Amniotic stem cell (primary cell): ENCODE measurements at regions not wholly inside any gene's neighbourhood (a gene's known extent, or its start where the extent isn't known, plus 50 kb on each side); places are given as distances from the start of the nearest gene placed in this dataset.
A peak's percentile ranks its signal among the peaks of the same experiment; 100 is the strongest.
"Not testable (repeated sequence)": the region's sequence is repeated elsewhere in the genome, so short reads cannot be mapped to it uniquely, and the experiment has no call there.

Experiments used
- DNase-seq: peaks from one replicate; lab custom pipeline; 2025; lab: John Stamatoyannopoulos, UW

DNA sequence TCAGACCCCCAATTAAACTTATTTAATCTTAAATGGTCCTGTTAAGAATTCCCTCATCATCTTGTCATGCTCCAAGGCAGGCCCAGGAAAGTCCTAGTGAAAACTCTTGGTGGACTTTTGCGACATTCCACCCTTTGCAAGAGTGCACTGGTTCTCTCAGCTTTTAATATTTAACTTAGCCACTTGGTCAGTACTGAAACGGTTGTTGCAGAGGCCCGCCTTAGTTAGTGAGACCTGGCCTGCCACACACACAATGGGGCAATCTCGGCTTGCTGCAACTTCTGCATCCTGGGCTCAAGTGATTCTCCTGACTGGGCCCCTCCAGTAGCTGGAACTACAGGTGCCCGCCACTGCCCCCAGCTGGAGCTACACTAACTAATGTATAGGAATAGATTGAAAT is 1366.0 kb downstream of the UQCRFS1 start:
- DNase-seq = no peak

DNA sequence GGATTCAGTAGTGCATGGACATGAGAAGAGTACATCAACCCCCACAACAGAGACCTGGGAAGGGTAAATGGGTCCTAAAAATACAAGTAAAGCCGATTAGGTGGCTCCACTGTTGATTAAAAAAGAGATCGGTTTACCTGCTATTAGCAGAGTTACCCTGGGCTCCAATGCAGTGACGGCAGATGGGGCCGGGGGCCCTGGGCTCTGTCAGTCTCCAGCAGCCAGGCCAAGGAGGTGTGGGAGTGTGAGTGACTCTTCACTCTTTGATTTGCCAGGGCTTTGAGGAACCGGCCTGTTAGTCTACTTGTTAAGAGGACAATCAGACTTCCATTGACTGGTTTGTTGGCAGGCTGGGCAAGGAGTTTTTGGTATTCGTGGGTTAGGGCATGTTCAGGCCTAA is 1368.7 kb downstream of the UQCRFS1 start:
- DNase-seq = no peak

DNA sequence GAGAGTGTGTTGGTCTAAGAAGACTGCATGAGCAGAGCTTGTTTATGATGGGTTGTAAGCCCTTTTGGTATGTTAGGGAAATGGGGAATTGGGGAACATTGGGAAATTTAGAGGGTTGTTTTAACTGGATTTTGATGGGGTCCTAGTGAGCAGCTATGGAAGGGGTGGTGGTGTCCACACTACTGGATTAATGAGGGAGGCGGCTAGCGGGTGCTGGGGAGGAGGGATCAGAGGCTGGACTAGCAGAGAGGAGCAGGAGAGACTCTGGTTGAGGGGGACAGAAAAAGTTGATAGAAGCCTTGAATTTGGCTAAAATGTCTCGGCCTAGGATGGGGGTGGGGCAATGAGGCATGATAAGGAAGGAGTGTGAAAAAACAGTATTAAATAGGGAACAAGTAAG is 1369.1 kb downstream of the UQCRFS1 start:
- DNase-seq = no peak

DNA sequence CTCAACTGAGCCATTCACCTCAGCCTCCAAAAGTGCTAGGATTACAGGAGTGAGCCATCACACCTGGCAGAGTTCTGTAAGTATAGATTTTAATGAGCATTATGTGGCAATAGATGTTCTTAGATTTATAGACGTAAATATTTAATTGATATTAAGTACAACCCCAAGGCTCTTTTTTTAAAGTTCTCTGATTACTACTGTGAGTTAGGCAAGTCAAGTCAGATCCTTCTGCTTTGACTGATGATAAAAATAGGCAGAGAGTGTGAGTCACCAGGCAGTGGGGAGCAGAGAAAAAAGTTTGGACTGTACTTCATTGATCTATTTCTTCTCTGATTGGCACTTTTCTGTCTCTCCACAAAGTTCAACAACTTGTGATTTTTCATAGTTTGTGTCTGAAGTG is 1379.9 kb downstream of the UQCRFS1 start:
- no peak for DNase-seq

DNA sequence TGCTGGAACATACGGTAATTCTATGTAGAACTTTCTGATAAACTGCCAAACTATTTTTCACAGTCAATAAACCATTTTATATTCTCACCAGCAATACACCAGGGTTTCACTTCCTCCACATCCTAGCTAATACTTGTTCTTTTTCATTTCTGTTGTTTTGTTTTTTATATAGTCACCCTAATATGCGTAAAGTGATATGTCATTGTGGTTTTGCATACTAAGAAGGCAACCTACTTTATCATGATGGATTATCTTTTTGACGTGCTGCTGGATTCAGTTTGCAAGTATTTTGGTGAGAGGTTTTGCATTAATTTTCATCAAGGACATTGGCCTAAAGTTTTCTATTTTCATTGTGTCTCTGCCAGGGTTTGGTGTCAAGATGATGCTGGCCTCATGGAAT is 1384.1 kb downstream of the UQCRFS1 start:
- no peak for DNase-seq

DNA sequence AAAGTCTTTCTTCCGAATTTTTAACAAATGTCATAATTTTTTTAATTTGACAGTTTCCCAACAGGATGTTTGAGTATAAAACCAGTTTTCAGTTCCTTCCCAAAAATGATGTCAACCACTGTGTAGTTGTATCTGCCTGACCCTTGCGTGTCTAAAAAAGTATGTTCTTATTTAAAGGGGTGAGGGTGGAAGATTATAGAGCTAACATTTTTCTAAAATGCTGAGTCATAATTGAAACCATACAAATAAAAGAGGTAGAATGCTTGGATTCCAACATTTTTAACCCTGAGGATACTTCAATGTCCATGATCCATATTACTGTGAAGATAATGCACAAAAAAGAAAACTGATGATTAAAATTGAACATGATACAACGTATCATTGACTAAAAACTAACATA is 1388.8 kb downstream of the UQCRFS1 start:
- no peak for DNase-seq

DNA sequence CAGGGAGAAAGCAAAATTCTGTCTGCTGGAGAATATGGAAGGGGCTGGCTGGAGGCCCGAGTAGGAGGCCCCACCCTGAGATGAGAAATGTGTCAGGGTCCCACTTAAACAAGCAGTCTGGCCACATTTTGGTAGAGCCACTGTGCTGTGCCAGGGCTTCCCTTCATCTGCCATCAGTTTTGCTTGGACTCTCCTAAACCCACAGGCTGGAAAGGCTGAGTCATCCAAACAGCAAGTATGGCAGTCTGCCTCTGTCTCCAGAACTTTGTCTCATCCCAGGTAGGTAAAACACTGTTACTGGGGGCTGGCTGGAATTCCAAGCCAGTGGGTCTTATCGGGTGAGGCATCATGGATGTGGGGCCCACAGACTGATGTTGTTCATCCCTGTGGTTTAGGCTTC is 1390.6 kb downstream of the UQCRFS1 start:
- no peak for DNase-seq

DNA sequence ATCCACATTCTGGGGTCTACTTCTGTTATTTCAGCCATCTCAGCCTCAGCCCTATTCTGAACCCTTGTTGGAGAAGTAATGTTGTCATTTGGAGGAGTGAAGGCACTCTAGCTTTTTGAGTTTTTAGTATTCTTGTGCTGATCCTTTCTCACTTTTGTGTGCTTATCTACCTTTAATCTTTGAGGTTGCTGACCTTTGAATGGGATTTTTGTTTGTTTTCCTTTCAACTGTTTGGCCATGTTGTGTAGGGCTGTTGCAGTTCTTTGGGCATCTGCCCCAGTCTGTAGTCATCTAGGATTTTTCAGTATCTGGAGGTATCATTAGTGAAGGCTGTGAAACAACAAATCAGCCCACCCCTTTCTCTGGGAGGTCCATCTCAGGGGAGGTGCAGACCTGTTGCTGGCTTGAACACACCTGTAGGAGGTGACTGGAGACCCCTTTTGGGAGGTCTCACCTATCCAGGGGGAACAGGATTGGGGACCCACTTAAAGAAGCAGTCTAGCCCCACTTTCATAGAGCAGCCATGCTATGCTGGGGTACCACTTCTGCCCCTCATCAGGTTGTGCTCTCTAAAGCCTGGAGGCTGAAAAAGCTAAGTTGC is 1391.4 kb downstream of the UQCRFS1 start:
- no peak for DNase-seq

DNA sequence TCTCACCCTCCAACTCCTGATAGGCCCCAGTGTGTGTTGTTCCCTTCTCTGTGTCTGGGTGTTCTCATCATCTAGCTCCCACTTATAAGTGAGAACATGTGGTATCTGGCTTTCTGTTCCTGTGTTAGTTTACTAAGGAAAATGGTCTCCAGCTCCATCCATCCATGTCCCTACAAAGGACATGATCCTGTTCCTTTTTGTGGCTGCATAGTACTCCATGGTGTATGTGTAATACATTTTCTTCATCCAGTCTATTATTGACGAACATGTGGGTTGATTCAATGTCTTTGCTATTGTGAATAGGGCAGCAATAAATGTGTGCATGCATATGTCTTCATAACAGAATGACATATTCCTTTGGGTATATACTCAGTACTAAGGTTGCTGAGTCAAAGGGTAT is 1397.0 kb downstream of the UQCRFS1 start:
- DNase-seq = no peak

DNA sequence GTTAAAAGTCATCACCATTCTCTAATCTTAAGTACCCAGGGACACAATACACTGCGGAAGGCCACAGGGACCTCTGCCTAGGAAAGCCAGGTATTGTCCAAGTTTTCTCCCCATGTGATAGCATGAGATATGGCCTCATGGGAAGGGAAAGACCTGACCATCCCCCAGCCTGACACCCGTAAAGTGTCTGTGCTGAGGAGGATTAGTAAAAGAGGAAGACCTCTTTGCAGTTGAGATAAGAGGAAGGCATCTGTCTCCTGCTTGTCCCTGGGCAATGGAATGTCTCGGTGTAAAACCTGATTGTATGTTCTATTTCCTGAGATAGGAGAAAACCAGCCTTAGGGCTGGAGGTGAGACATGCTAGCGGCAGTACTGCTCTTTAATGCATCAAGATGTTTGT is 1398.1 kb downstream of the UQCRFS1 start:
- DNase-seq = not testable (repeated sequence)

DNA sequence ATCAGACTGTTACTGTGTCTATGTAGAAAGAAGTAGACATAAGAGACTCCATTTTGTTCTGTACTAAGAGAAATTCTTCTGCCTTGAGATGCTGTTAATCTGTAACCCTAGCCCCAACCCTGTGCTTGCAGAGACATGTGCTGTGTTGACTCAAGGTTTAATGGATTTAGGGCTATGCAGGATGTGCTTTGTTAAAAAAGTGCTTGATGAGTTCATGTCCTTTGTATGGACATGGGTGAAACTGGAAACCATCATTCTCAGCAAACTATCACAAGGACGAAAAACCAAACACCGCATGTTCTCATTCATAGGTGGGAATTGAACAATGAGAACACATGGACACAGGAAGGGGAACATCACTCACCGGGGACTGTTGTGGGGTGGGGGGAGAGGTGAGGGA is 1398.7 kb downstream of the UQCRFS1 start:
- DNase-seq = not testable (repeated sequence)

DNA sequence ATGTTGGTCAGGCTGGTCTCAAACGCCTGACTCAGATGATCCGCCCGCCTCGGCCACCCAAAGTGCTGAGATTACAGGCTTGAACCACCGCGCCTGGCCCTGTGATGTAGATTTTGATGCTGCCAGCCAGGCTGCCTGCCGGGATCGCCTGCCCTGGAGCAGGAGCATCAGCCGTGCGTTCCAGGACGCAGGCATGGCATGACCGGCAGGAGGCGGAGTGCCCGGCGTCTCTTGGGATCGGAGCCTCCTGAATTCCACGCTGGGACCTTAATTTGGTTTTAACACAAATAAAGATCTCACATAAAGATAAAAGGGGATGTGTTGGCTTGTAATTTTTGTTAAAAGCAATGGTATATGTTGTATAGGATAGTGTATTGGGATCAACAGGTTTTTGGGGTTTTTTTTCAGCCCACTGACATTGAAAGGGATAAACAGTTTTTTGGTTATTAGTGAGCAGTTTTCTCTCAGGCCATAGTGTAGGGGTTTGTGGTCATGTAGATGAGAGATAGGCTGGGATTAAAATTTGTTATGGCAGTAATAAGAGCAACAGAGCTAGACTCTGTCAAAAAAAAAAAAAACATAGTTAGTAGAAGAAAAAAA is 1406.4 kb downstream of the UQCRFS1 start:
- no peak for DNase-seq

DNA sequence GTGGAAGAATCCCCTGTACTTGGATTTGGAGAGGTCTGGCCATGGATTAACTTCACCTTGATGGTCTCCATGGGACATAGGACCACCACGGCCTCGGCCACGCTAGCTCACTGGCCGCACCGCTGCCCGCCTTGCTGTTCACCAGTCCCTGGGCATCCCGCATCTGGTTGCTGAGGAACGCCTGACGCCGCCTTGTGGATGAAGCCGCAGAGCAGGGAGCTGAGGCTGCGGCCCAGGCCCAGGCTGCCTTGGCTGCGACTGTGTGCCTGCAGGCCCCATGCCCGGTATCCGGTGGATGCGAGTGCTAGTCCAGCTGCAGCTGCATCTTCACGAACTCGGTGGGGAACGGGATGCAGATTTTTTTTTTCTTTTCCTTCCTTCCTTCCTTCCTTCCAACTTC is 1407.1 kb downstream of the UQCRFS1 start:
- DNase-seq = no peak

DNA sequence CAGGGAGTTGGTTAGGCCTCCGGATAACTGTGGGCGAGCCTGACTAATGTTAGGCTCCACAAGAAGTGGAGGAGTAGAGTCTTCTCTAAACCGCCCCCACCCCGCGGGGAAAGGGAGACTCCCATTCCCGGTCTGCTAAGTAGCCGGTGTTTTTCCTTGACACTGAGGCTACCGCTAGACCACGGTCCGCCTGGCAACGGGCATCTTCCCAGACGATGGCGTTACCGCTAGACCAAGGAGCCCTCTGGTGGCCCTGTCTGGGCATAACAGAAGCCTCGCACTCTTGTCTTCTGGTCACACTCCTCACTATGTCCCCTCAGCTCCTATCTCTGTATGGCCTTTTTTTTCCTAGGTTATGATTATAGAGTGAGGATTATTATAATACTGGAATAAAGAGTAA is 1410.7 kb downstream of the UQCRFS1 start:
- not testable (repeated sequence) for DNase-seq

DNA sequence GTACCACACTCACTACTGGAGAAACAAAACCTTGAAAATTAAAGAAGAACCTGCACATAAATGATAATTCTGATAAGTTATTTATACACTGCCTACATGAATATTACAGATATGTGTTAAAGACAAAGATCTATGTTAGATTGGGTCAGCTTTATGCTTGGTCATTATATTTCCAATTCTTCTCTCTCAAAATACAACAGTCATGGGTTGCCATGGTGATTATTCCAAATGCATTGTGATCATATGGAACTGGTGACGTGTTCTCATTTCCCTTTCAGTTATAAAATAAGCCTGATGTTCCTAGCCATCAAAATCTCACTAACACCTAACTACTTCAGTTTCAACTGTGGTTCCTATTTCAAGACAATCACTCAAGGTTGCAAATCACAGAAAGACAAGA is 1416.4 kb downstream of the UQCRFS1 start:
- no peak for DNase-seq

DNA sequence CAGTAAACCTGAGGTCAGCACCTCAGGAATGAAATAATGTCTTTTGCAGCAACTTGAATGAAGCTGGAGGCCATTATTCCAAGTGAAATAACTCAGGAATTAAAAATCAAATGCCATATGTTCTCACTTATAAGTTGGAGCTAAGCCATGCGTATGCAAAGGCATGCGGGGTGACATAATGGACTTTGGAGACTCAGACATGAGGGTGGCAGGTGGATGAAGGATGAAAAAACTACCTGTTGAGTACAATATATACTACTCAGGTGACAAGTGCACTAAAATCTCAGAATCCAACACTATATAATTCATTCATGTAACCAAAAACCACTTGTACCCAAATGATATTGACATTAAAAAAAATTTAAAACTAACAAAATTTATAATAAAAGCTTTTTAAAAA is 1416.9 kb downstream of the UQCRFS1 start:
- DNase-seq = no peak

DNA sequence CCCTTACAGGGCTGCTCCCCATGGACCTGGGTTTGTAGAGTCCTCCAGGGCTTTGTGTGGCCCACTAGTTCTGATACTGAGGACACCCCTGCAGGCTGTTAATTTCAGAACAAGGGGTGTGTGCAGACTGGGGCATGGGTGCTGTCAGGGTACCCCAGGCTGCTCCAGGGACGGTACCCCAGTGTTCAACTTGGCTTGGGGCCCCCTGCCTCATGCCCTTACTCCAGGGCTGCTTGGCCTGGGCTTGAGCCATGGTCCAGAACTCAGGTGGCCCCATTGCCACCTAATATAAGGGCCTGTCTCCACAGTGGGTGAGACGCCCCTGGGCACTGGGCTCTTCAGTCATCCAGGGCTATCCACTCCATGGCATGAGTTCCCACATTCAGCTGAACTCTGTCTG is 1417.6 kb downstream of the UQCRFS1 start:
- DNase-seq = no peak

DNA sequence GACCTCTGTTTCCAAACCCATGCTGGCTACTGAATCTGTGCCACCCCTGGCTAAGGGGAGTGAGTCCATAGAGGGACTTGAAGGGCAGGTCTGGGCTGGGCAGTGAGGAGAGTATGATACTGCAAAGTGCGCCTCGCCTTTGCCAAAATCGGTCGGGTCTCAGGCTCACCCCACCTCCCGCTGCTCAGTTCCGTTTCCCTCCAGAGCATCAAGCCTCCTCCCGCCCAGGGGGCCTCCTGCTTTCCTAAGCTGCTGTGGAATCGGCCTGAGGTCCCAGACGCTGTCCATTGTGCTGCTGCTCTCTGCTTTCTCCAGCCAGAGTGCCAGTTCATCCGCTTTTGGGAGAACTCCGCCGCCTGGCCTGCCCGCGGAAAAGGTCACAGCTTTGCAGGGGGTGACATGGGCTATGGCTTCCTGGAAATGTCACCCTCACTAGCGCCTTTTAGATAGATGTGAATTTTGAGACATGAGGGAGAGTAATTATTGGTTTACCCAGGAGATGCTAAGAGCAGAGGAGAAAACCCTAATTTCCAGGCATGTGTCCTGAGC is 1418.4 kb downstream of the UQCRFS1 start:
- no peak for DNase-seq

DNA sequence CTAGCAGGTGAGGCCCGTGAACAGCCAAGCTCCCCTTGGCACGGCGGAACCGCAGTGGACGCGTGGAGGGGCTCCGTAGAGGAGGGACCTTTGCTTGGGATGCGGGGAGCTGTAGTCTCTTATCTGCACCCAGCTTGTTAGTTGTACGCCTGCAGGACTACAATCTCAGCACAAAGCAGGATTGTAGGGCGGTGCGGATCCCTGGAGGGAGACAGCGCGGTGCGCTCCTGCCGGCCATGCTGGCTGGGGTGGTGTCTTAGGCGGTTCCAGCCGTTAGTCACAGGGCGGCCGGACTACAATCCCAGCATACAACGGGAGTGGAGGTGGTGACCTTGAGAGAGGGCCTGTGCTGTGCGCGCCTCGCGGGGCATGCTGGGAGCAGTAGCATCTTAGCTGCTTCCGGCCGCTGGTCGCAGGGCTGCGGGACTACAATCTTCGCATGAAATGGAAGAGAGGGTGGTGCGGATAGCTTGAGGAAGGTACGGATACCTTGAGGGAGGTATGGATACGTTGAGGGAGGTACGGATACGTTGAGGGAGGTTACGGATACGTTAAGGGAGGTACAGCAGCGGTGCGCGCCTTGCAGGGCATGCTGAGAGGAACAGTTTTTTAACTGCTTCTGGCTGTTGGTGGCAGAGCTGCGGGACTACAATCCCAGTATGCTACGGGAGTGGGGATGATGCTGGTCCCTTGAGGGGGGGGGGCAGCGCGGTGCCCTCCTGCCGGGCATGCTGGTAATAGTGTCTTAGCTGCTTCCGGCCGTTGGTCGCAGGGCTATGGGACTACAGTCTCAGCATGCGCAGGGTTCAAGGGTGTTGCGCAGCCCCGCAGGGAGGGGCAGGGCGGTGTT is 1419.1 kb downstream of the UQCRFS1 start:
- DNase-seq = peak; percentile 92

DNA sequence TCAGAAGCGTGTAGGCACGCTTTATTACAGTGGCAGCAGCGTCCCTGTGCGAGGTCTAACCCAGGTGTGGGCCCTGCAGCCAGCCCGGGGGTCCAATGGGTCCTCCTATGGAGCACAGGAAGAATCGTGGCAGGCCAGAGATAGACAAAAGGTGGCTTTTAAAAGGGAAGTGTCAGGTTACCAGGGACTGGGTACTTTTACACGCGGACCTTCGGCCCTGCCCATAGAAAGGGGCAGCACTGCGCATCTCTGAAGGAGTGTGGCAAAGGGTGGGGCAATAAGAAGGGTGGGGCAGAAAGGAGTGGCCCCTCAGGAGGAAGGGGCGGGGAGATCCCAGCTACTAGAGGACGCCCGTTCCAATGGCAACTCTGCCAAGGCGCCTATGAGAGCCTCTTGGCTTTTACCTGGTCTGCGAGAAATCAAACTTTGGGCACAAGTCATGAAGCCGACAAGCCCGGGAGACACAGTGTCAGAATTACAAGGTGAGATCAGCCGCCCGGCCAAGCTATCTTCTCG is 1419.8 kb downstream of the UQCRFS1 start:
- DNase-seq = no peak

DNA sequence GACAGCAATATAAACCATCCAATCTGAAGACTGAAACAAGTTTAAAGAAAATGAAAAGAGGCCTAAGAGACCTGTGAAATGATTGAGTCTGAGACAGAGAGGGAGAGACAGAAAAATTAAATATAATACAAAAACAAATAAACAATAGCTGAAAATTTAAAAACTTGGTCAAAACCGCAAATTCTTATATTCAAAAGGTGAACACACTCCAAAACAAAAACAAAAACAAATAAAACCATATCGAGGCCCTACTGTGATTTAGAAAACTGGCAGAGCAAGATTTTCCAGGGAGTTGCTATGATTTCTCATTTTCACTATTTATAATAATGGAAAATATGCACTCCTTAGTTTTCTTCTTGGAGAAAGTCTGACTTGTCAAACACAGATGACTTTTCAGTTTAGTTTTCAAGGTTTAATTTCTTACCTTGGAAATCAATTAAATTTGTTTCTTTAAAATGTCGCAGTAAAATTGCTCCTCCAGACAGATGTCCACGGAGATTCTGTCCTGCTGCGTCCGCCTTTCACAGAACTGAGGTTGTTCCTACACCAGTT is 1420.3 kb downstream of the UQCRFS1 start:
- no peak for DNase-seq

DNA sequence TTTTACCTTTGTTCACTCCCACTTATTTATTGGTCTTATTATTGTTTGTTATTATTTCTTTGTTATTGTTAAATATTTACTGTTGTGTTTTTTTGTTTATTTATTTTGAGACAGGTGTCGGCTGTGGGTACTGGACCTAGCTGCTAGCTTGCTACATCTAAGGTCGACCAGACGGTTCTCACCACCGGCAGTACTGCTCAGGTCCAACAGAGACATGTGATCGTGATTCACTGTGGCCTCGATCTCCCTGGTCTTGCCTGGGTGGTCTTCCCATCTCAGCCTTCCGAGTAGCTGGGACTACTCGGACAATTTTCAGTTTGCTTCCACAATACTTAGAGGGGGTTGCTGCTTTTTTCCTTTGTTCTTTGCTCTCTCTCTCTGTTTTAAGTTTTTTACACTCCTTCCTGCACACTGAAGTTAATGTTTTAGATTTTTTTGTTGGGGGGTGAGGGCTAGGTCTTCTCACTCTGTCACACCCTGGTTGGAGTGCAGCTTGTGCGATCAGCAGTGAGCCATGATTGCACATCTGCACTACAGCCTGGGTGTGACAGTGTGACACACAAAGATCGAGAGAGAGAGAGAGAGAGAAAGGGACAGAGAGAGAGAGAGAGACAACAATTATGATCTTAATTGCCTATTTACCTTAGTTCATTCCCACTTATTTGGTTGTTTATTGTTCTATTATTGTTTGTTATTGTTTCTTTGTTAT is 1432.4 kb downstream of the UQCRFS1 start:
- DNase-seq = no peak
